Right cardiac atrium (tissue), 5 donors: ENCODE measurements at regions not wholly inside any gene's neighbourhood (a gene's known extent, or its start where the extent isn't known, plus 50 kb on each side); places are given as distances from the start of the nearest gene placed in this dataset.
"Not testable (repeated sequence)": the region's sequence is repeated elsewhere in the genome, so short reads cannot be mapped to it uniquely, and the experiment has no call there.

Experiments used
- ATAC-seq, 2 donors: fragments of 200-7000 bp; cut with Tn5 transposase; one replicate each; pipeline versions ENCODE4 v1.8.0 to v1.9.1; 2020; ENCODE audit warnings: moderate library complexity in 2 of 2, mild to moderate bottlenecking in 1 of 2
- DNase-seq, 3 donors: peaks; one replicate each; pipeline ENCODE4 v3.0.0-alpha.2; 2020
- H3K27ac ChIP-seq: one replicate; pipeline ENCODE4 v1.5.1; 2013; ENCODE audit warnings: mild to moderate bottlenecking, low read length, control low read depth, moderate library complexity
- H3K27me3 ChIP-seq: one replicate; pipeline ENCODE4 v1.6.1; 2013; ENCODE audit not compliant: control insufficient read depth, insufficient read depth
- H3K4me1 ChIP-seq: one replicate; pipeline ENCODE4 v1.6.1; 2013; ENCODE audit warnings: low read length; ENCODE audit not compliant: control insufficient read depth, insufficient read depth
- H3K4me3 ChIP-seq: one replicate; pipeline ENCODE4 v1.5.1; 2013; ENCODE audit warnings: low read length, control low read depth
- H3K9me3 ChIP-seq: one replicate; pipeline ENCODE4 v1.6.1; 2013; ENCODE audit warnings: low read length; ENCODE audit not compliant: control insufficient read depth
- WGBS: extraction: QIAGEN DNeasy Blood & Tissue Kit; methylation state at CpG from one replicate; pipeline ENCODE4 v1.1.7; 2013; 5-methylcytosine and 5-hydroxymethylcytosine counted together
- intact Hi-C, 4 donors: fragments of 100-400 bp; cut with DNase I; formaldehyde crosslinking; loops; one replicate each; pipeline versions ENCODE4 v1.11.0 to v1.14.0; 2022 to 2023
- donor health status: healthy with polysubstance abuse.
- donor health status: DM: no; HTN: yes; CAD: no.
- donor health status: DM: no; HTN: no; CAD: no.
- donor health status: DM: no; HTN: yes; CAD: no; lungs with severe emphysema.
- donor health status: DM: yes; HTN: yes; CAD: no.

DNA sequence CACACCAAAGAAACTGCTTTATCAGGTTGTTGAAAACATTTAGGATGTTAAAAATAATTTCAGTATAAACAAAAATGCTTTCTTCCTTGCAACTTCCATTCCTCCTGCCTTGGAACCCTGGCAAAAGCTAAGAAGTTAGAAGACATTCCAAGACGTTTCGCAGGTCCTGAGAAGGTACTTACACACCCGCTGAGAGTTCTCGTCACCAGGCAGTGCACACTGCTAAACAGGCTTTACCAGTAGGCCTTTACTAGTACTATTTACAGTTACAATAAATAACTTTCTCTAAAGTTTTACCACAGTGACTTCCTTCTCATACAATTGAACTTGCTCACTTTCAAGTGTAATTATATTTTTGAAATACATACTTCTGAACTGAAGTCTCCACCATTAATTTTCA lies 81.4 kb upstream of the RPS6KA2 start:
- ATAC-seq (no peak), DNase-seq (no peak)
- H3K9me3 ChIP-seq = no peaks in the 10 kb centered on the region
- WGBS = 88% methylated on average over 4 of the region's 4 CpGs
- no peak overlapping the region for H3K4me3 ChIP-seq
- H3K27me3 ChIP-seq = no peaks in the 10 kb centered on the region
- intact Hi-C loops = no loop called here
- no peaks in the 10 kb centered on the region for H3K4me1 ChIP-seq
- H3K27ac ChIP-seq = no peak overlapping the region

GRCh38 chr6:166707045-166707444 lies 80.0 kb upstream of the RPS6KA2 start:
- 11% methylated on average over 10 of the region's 10 CpGs for WGBS
- H3K27me3 ChIP-seq = no peaks in the 10 kb centered on the region
- no peaks in the 10 kb centered on the region for H3K9me3 ChIP-seq
- ATAC-seq = peak; percentile 86 to 91
- H3K4me1 ChIP-seq = no peaks in the 10 kb centered on the region
- no peak overlapping the region for H3K27ac ChIP-seq
- H3K4me3 ChIP-seq = no peak overlapping the region
- intact Hi-C loops = no loop called here
- peak; percentile 51 to 77 (median 70) for DNase-seq

DNA sequence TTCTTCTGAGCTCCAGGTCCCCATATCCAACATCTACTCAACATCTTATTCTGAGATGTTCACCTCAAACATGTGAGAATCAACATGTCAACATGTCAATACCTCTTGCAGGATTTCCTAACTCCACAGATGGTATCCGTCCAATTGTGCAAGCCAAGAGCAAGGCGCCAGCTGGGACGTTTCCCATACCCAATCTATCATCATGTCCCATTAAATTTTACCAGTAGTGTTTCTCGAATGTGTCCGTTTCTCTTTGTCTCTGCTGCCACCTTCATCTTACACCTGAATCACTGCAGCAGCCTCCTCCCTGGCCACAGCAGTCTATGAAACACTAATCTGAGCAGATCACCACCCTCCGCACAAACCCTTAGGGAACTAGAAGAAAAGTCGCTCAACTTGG lies 78.0 kb upstream of the RPS6KA2 start:
- ATAC-seq = no peak
- H3K4me1 ChIP-seq = no peaks in the 10 kb centered on the region
- intact Hi-C loops = no loop called here
- DNase-seq = no peak
- WGBS = 66% methylated on average over 7 of the region's 7 CpGs
- no peaks in the 10 kb centered on the region for H3K27me3 ChIP-seq
- H3K9me3 ChIP-seq = no peaks in the 10 kb centered on the region
- H3K4me3 ChIP-seq = no peak overlapping the region
- no peak overlapping the region for H3K27ac ChIP-seq

- no peaks in the 10 kb centered on the region for H3K27me3 ChIP-seq
- no peaks in the 10 kb centered on the region for H3K9me3 ChIP-seq
- no peak overlapping the region for H3K4me3 ChIP-seq
- DNase-seq (no peak), ATAC-seq (no peak)
- no peak overlapping the region for H3K27ac ChIP-seq
- 80% methylated on average over 7 of the region's 7 CpGs for WGBS
- intact Hi-C loops = no loop called here
- H3K4me1 ChIP-seq = no peaks in the 10 kb centered on the region
Observed at GRCh38 chr6:166704171-166704570, 77.1 kb upstream of the RPS6KA2 start.

- ATAC-seq (no peak), DNase-seq (no peak)
- Histone ChIP-seq H3K27me3 (no peaks in the 10 kb centered on the region), H3K9me3 (no peaks in the 10 kb centered on the region), H3K27ac (no peak overlapping the region), H3K4me1 (no peaks in the 10 kb centered on the region), H3K4me3 (no peak overlapping the region)
- 68% methylated on average over 8 of the region's 8 CpGs for WGBS
- intact Hi-C loops = no loop called here
Observed at GRCh38 chr6:166703149-166703710, 76.2 kb upstream of the RPS6KA2 start.

DNA sequence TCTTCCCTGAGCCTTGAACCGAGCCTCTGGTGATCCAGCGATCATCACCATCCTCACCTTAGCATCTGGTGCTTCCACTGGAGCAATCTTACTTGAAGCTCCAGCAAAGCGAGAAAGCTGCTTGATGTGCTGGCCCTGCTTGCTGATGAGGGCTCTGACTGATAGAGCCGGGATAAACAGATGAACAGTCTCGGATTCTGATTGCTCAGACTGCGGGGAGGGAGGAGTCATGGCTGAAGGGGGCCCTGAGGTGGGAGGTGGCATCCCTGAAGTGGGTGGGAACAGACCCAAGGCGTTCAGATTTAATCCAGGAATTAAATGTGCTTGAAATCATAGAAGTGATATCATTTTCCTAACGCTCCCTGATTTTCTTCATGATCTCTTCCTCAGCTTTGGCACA lies 74.4 kb upstream of the RPS6KA2 start:
- H3K27me3 ChIP-seq, H3K27ac ChIP-seq, H3K9me3 ChIP-seq, H3K4me3 ChIP-seq, DNase-seq, intact Hi-C loops, ATAC-seq, H3K4me1 ChIP-seq: not testable (repeated sequence)
- WGBS = 76% methylated on average over 8 of the region's 8 CpGs

DNA sequence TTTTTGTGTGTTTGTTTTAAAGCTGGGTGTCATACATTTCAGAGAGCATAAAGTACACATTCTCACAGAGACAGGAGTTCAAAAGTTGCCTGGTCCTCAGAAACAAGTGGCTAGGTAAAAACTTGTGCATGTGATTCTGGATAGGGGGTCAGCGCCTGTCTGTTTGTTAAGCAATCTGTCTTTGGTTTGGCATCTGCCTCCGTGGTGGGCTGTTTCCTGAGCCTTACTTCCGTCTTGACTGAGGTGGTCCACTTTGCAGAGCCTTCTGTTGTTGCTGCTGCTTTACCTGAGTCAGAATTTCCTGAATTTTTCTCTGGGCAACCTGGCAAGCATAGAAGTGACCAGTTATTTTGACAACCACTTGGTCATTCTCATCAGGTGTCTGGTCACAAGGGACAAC lies 73.8 kb upstream of the RPS6KA2 start:
- H3K27ac ChIP-seq, H3K4me3 ChIP-seq, DNase-seq, ATAC-seq, H3K9me3 ChIP-seq, H3K4me1 ChIP-seq, intact Hi-C loops, H3K27me3 ChIP-seq: not testable (repeated sequence)
- 64% methylated on average over 3 of the region's 3 CpGs for WGBS

DNA sequence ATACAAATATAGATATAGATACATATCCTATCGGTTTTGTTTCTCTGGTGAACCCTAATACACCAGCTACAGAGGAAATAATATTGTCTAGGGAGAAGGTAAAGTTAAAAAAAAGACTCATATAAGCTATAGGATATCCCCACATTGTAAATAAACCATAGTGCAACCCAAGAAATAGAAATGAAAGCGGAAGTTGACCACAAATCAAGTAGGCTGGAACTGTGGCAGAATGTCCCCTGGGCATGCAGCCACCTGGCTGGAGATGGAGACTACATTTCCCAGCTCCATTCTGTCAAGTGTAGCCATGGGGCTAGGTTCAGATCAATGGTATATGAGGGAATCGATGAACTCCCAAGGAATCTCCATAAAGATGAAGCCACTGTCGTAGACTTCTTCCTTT lies 70.1 kb upstream of the RPS6KA2 start:
- intact Hi-C loops = no loop called here
- Histone ChIP-seq H3K9me3 (no peaks in the 10 kb centered on the region), H3K4me3 (no peak overlapping the region), H3K27me3 (no peaks in the 10 kb centered on the region), H3K4me1 (no peaks in the 10 kb centered on the region), H3K27ac (no peak overlapping the region)
- WGBS = 92% methylated on average over 4 of the region's 4 CpGs
- ATAC-seq (no peak), DNase-seq (no peak)

DNA sequence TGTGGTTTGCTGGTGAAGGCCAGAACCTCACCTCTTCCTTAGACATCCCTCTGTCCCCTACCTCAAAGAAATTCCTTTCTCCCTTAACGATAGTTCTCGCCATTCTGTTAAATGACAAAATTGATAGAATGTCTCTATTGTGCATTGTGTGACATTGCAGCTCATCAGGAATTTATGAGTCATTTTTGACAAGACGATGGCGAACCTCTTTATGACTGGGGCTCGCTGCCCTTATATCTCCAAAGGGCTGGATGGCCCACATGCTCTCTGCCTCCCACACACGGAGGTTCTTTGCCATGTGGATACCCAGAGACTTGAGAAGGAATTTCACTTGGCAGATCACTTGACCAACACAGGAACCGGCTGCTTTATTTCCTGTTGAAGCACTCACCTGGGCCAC lies 66.8 kb upstream of the RPS6KA2 start:
- Histone ChIP-seq H3K9me3 (no peaks in the 10 kb centered on the region), H3K4me1 (no peaks in the 10 kb centered on the region), H3K27me3 (no peaks in the 10 kb centered on the region), H3K27ac (no peak overlapping the region), H3K4me3 (no peak overlapping the region)
- intact Hi-C loops = no loop called here
- no peak for DNase-seq
- WGBS = 81% methylated on average over 7 of the region's 7 CpGs
- ATAC-seq = no peak

DNA sequence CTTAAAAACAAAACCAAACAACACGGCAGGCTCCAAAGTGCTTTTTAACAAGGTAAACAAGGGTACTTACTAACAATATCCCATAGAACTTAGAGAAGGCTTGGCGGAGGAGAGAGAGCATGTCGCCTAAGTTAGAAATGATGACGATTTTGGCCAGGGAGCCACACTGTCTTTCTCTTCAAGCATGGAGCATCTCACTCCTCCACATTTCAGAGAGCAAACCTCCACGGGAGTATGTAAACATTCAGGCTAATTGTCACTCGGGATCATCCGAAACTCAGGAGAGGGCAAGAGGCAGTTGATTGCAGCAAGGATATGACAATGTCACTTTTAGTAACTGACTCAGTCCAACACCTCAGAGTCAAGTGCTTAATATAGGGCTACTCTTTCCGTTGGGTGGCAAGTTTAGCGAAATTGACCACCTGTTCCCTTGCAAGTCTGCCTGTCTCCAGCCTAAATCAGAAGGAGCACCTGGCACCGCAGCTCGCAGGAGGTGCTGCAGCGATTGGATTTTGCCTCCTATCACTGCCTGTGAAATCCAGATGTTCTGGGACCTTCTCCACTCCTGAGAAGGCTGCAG lies 65.8 kb upstream of the RPS6KA2 start:
- intact Hi-C loops = no loop called here
- Histone ChIP-seq H3K9me3 (no peaks in the 10 kb centered on the region), H3K27ac (no peak overlapping the region), H3K4me1 (no peaks in the 10 kb centered on the region), H3K4me3 (no peak overlapping the region), H3K27me3 (no peaks in the 10 kb centered on the region)
- DNase-seq = no peak
- WGBS = 72% methylated on average over 12 of the region's 12 CpGs
- no peak for ATAC-seq

DNA sequence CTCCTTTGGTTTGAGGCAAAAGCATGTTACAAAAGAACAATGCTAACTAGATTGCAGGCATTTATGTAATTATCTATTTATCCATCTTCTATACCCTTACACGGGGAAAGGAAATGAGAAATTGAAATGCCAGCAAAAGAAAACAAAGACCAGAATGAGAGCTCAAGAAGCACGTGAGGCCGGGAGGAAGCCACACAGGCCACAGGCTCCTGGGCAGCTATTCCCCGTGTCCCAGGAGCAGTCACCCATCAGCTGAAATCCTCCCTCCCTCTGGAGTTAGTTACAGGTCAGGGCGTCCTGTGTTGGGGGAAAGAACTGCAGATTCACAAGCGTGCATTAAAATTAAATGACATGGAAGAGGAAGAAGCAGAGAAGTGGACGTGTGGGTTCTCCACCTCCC lies 64.7 kb upstream of the RPS6KA2 start:
- intact Hi-C loops = no loop called here
- no peaks in the 10 kb centered on the region for H3K9me3 ChIP-seq
- WGBS = 29% methylated on average over 7 of the region's 7 CpGs
- no peaks in the 10 kb centered on the region for H3K4me1 ChIP-seq
- ATAC-seq = peak in 1 of 2 donors; percentile 44
- H3K27me3 ChIP-seq = no peaks in the 10 kb centered on the region
- DNase-seq = no peak
- no peak overlapping the region for H3K4me3 ChIP-seq
- peak overlapping the region; percentile 57 for H3K27ac ChIP-seq

- DNase-seq (peak; percentile 59 to 81 (median 75)), ATAC-seq (peak; percentile 88 to 92)
- 33% methylated on average over 10 of the region's 10 CpGs for WGBS
- Histone ChIP-seq H3K4me3 (no peak overlapping the region), H3K27me3 (no peaks in the 10 kb centered on the region), H3K4me1 (no peaks in the 10 kb centered on the region), H3K27ac (peak overlapping the region; percentile 79), H3K9me3 (no peaks in the 10 kb centered on the region)
- intact Hi-C loops = no loop called here
Observed at GRCh38 chr6:166691199-166691598, 64.1 kb upstream of the RPS6KA2 start.
